Karpas-422 (cell line): ENCODE measurements at regions not wholly inside any gene's neighbourhood (a gene's known extent, or its start where the extent isn't known, plus 50 kb on each side); places are given as distances from the start of the nearest gene placed in this dataset.
"Not testable (repeated sequence)": the region's sequence is repeated elsewhere in the genome, so short reads cannot be mapped to it uniquely, and the experiment has no call there.

Source experiments
- DNase-seq: peaks from one replicate; pipeline ENCODE4 v3.0.0-alpha.2; 2015
- H2AFZ ChIP-seq: fragments of 200-600 bp; sonication (generic); 2 replicates; pipeline ENCODE4 v1.6.1; 2014; ENCODE audit warnings: antibody characterized with exemption, low read length, mixed read lengths
- H3K27ac ChIP-seq: fragments of 200-600 bp; sonication (generic); 2 replicates; pipeline ENCODE4 v1.5.1; 2014; ENCODE audit warnings: mild to moderate bottlenecking, low read length, moderate library complexity
- H3K27me3 ChIP-seq: fragments of 200-600 bp; sonication (generic); 2 replicates; pipeline ENCODE4 v1.6.1; 2014; ENCODE audit warnings: low read length, mixed read lengths
- H3K36me3 ChIP-seq: fragments of 200-600 bp; sonication (generic); 2 replicates; pipeline ENCODE4 v1.6.1; 2014; ENCODE audit warnings: low read length, mixed read lengths; ENCODE audit not compliant: insufficient read depth
- H3K4me1 ChIP-seq: fragments of 200-600 bp; sonication (generic); 2 replicates; pipeline ENCODE4 v1.6.1; 2014; ENCODE audit warnings: mild to moderate bottlenecking, low read length, mixed read lengths
- H3K4me2 ChIP-seq: fragments of 200-600 bp; sonication (generic); 2 replicates; pipeline ENCODE4 v1.6.1; 2014; ENCODE audit warnings: low read length, low read depth, mild to moderate bottlenecking; ENCODE audit not compliant: poor library complexity, severe bottlenecking
- H3K4me3 ChIP-seq: fragments of 200-600 bp; sonication (generic); 2 replicates; pipeline ENCODE4 v1.5.1; 2014; ENCODE audit warnings: mild to moderate bottlenecking, antibody characterized with exemption, low read length, mixed read lengths
- H3K79me2 ChIP-seq: fragments of 200-600 bp; sonication (generic); 2 replicates; pipeline ENCODE4 v1.6.1; 2014; ENCODE audit warnings: mild to moderate bottlenecking, low read length, mixed read lengths
- H3K9ac ChIP-seq: fragments of 200-600 bp; sonication (generic); 2 replicates; pipeline ENCODE4 v1.6.0; 2014; ENCODE audit warnings: low read length
- H3K9me2 ChIP-seq: fragments of 200-600 bp; sonication (generic), shearing (Covaris generic); replicated peaks from 2 replicates; pipeline ENCODE4 v1.6.0; 2014; ENCODE audit warnings: mild to moderate bottlenecking, low read length, moderate library complexity; ENCODE audit not compliant: insufficient read depth
- H3K9me3 ChIP-seq: fragments of 300-700, 200-600 bp; sonication (generic); 2 replicates; pipeline ENCODE4 v1.6.1; 2014; ENCODE audit warnings: low read length, mixed read lengths
- H4K20me1 ChIP-seq: fragments of 200-600 bp; sonication (generic); 2 replicates; pipeline ENCODE4 v1.6.1; 2014; ENCODE audit warnings: mild to moderate bottlenecking, antibody characterized with exemption, low read length, low read depth; ENCODE audit not compliant: insufficient read depth

- H3K4me1 ChIP-seq, H4K20me1 ChIP-seq, H3K9ac ChIP-seq, H3K4me3 ChIP-seq, DNase-seq, H3K27ac ChIP-seq, H3K36me3 ChIP-seq, H3K4me2 ChIP-seq, H3K9me3 ChIP-seq, H2AFZ ChIP-seq, H3K27me3 ChIP-seq, H3K9me2 ChIP-seq, H3K79me2 ChIP-seq: not testable (repeated sequence)
Measured at GRCh38 chr7:76971201-76971600, 61.0 kb downstream of the SPDYE17 start.

GRCh38 chr7:76969892-76970291, 62.3 kb downstream of the SPDYE17 start:
- not testable (repeated sequence) for H3K4me1 ChIP-seq, H3K27ac ChIP-seq, H4K20me1 ChIP-seq, H3K27me3 ChIP-seq, H3K9me3 ChIP-seq, H3K4me3 ChIP-seq, H2AFZ ChIP-seq, H3K79me2 ChIP-seq, DNase-seq, H3K9ac ChIP-seq, H3K4me2 ChIP-seq, H3K36me3 ChIP-seq, H3K9me2 ChIP-seq

DNA sequence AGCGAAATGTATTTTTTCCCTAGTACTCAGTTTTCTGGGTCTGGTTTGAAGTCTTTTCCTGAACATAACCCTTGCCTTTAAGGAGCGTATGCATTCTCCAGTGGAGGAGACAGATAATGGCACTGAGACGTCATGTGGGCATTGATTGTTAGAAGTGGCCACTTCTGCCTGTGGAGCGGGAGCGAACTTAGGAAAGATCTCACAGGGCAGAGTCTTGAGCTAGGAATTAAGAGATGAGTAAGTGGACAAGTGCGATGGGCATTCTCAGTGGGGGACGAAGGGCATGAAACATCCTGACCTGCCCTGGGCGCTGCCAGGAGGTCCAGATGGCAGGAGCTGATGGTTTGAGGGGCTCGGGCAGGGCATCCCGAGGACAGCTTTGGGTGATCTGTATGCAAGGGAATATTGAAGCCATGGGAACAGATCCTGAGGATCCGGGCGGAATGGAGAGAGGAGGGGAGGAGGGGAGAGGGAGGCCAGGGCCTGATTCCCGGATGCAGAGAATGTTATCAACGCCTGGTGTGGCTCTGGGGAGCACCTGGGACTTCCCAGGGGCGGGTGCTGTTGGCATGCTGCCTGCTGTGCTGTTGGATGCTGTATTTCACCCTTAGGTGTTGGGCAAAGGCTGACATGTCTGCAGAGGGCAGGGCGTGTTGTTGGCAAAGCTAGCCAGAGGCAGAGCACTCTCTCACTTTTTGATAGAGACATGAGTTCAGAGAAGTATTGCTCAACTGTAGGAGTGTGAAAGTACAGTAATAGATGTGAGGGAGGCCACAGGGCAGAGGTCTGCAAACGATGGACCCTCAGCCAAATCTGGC, 66.2 kb downstream of the SPDYE17 start:
- not testable (repeated sequence) for H3K4me2 ChIP-seq, H3K9me2 ChIP-seq, DNase-seq, H3K79me2 ChIP-seq, H3K9me3 ChIP-seq, H3K27ac ChIP-seq, H3K36me3 ChIP-seq, H4K20me1 ChIP-seq, H3K4me3 ChIP-seq, H2AFZ ChIP-seq, H3K9ac ChIP-seq, H3K27me3 ChIP-seq, H3K4me1 ChIP-seq

DNA sequence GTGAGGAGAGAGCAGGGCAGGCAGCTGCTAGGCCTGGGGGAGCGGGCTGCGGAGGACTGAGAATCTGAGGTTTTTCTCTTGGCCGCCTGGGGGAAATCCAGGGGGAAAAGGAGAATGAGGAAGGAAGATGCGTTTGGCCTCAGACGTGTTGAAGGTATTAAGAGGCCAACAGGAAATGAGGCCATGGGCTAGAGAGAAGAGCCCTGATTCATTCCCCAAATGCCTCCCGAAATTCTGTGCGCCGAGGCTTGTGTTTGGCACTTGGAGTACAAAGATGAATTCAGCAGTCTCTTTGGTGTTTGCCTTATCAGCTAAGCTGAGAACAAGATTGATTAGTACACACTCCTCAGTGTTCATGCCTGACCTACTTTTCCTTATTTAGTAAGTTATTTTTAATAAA, 68.1 kb downstream of the SPDYE17 start:
- not testable (repeated sequence) for H4K20me1 ChIP-seq, H3K36me3 ChIP-seq, H3K27ac ChIP-seq, H3K9me3 ChIP-seq, H3K27me3 ChIP-seq, H3K4me1 ChIP-seq, H3K4me3 ChIP-seq, H2AFZ ChIP-seq, H3K79me2 ChIP-seq, H3K9ac ChIP-seq, DNase-seq, H3K4me2 ChIP-seq, H3K9me2 ChIP-seq

GRCh38 chr7:76963061-76963460, 69.1 kb downstream of the SPDYE17 start:
- H4K20me1 ChIP-seq, H3K9me2 ChIP-seq, DNase-seq, H3K79me2 ChIP-seq, H3K27ac ChIP-seq, H3K9me3 ChIP-seq, H3K27me3 ChIP-seq, H2AFZ ChIP-seq, H3K4me1 ChIP-seq, H3K36me3 ChIP-seq, H3K9ac ChIP-seq, H3K4me2 ChIP-seq, H3K4me3 ChIP-seq: not testable (repeated sequence)

DNA sequence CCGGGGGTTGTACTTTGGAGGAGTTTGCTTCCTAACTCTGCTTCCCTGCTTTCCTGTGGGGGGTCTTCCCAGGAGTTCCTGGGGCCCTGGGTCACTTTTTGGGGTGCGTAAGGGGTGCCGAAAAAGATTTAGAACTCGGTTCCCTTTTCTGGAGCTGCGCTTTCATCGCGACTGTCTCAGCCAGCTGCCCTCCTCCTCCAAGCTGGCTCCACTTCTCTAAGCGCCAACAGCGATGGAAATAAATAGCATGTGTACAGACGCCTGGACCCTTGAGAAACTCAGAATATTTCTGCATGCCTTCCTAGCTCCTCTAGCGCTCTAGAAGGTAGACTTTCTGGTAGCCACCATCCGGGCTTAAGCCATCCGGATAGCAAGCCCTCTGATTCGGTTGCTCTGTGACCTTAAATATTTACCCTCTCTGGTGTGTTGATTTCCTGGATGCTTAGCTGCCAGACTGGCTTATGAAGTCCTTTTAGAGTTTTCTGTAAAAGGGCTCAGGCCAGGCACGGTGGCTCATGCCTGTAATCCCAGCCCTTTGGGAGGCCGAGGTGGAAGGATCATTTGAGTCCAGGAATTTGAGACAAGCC, 71.7 kb downstream of the SPDYE17 start:
- H3K9me2 ChIP-seq, H3K27ac ChIP-seq, H3K9ac ChIP-seq, H3K9me3 ChIP-seq, H3K36me3 ChIP-seq, H3K4me3 ChIP-seq, H3K79me2 ChIP-seq, DNase-seq, H2AFZ ChIP-seq, H3K27me3 ChIP-seq, H3K4me1 ChIP-seq, H4K20me1 ChIP-seq, H3K4me2 ChIP-seq: not testable (repeated sequence)

GRCh38 chr7:76959573-76960399, 72.4 kb downstream of the SPDYE17 start:
- H3K4me1 ChIP-seq, H3K36me3 ChIP-seq, H3K9ac ChIP-seq, H3K27ac ChIP-seq, DNase-seq, H2AFZ ChIP-seq, H3K4me3 ChIP-seq, H3K4me2 ChIP-seq, H3K9me3 ChIP-seq, H3K9me2 ChIP-seq, H3K27me3 ChIP-seq, H3K79me2 ChIP-seq, H4K20me1 ChIP-seq: not testable (repeated sequence)

DNA sequence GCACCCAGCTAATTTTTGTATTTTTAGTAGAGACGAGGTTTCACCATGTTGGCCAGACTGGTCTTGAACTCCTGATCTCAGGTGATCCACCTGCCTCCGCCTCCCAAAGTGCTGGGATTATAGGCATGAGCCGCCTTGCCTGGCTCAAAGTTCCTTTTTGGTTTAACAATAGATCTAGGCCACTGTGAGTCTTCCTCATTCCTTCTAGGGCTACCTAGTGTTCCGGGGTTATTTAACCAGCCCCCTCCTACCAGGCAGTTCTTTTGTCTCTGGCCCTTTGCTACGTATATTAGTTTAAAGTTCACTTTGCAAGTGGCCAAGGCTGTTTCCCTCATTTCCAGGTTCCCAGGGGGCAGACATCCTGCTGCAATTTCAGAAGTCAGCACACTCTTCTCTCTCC, 75.6 kb downstream of the SPDYE17 start:
- H3K4me2 ChIP-seq, H2AFZ ChIP-seq: not testable (repeated sequence)

More for the DNA sequence above, 75.6 kb downstream of the SPDYE17 start:
- H3K4me1 ChIP-seq, H4K20me1 ChIP-seq, H3K27ac ChIP-seq, H3K36me3 ChIP-seq, H3K9me3 ChIP-seq, H3K9me2 ChIP-seq, H3K4me3 ChIP-seq, H3K27me3 ChIP-seq, H3K9ac ChIP-seq, H3K79me2 ChIP-seq, DNase-seq: not testable (repeated sequence)
